Upper lobe of left lung (tissue), 6 donors: ENCODE measurements at regions not wholly inside any gene's neighbourhood (a gene's known extent, or its start where the extent isn't known, plus 50 kb on each side); places are given as distances from the start of the nearest gene placed in this dataset.

Experiments used
- ATAC-seq, 2 donors: fragments of 200-7000 bp; cut with Tn5 transposase; one replicate each; pipeline ENCODE4 v1.9.1; 2022; ENCODE audit warnings: mild to moderate bottlenecking in 2 of 2, moderate library complexity in 2 of 2; ENCODE audit not compliant: low FRiP score in 2 of 2
- DNase-seq, 2 donors: peaks; one replicate each; pipeline ENCODE4 v3.0.0-alpha.2; 2019 to 2020
- H3K27ac ChIP-seq, 4 donors: fragments of 200-600 bp; sonication (generic); one replicate each; pipeline ENCODE4 v1.5.1; 2016 to 2019
- H3K27me3 ChIP-seq, 4 donors: fragments of 200-600 bp; sonication (generic); one replicate each; pipeline ENCODE4 v1.5.1; 2017 to 2019
- H3K36me3 ChIP-seq, 4 donors: fragments of 200-600 bp; sonication (generic); one replicate each; pipeline ENCODE4 v1.5.1; 2016 to 2019
- H3K4me1 ChIP-seq, 4 donors: fragments of 200-600 bp; sonication (generic); one replicate each; pipeline ENCODE4 v1.5.1; 2018 to 2019
- H3K4me3 ChIP-seq, 4 donors: fragments of 200-600 bp; sonication (generic); one replicate each; pipeline ENCODE4 v1.5.1; 2017 to 2019; ENCODE audit warnings: mild to moderate bottlenecking in 2 of 4, moderate library complexity in 1 of 4
- H3K9me3 ChIP-seq, 4 donors: fragments of 200-600 bp; sonication (generic); one replicate each; pipeline ENCODE4 v1.5.1; 2018 to 2019
- CTCF ChIP-seq, 6 experiments: fragments of 450-650 bp in 4 of 6; fragments of 200-600 bp in 2 of 6; sonication (generic) in 2 of 6; IDR thresholded peaks; one replicate each; pipeline ENCODE4 v1.5.1; 2016 to 2019; ENCODE audit warnings: antibody characterized with exemption in 6 of 6
- EP300 ChIP-seq, 4 donors: sonication (generic); formaldehyde crosslinking; IDR thresholded peaks; one replicate each; pipeline ENCODE4 v1.5.1; 2017; ENCODE audit warnings: antibody characterized with exemption in 4 of 4, control low read depth in 2 of 4
- POLR2A ChIP-seq, 4 donors: fragments of 450-650 bp; IDR thresholded peaks; one replicate each; pipeline ENCODE4 v1.5.1; 2016 to 2017; ENCODE audit warnings: antibody characterized with exemption in 4 of 4, mild to moderate bottlenecking in 2 of 4
- POLR2AphosphoS5 ChIP-seq, 2 donors: sonication (generic); formaldehyde crosslinking; IDR thresholded peaks; one replicate each; pipeline ENCODE4 v1.5.1; 2017; ENCODE audit warnings: antibody characterized with exemption in 2 of 2
- WGBS, 2 donors: methylation state at CpG; one replicate each; pipeline ENCODE4 v1.1.5; 2017 to 2018; 5-methylcytosine and 5-hydroxymethylcytosine counted together
- donor health status: DM: no; HTN: no; CAD: no; lungs with moderate emphysema.
- donor health status: DM: no; HTN: yes; CAD: no; lungs with severe emphysema.

GRCh38 chr10:10942441-10942840, 75.2 kb upstream of the CELF2 start:
- Histone ChIP-seq H3K36me3 (no peaks in the 10 kb centered on the region), H3K27me3 (no peaks in the 10 kb centered on the region), H3K9me3 (no peaks in the 10 kb centered on the region), H3K4me3 (no peak overlapping the region), H3K4me1 (no peaks in the 10 kb centered on the region), H3K27ac (no peak overlapping the region)
- no peak for TF ChIP-seq CTCF (IDR thresholded peaks at IDR 0.05)
- TF ChIP-seq POLR2AphosphoS5 (IDR thresholded peaks at IDR 0.05), result no peak
- no peak for TF ChIP-seq POLR2A (IDR thresholded peaks at IDR 0.05)
- no peak for TF ChIP-seq EP300 (IDR thresholded peaks at IDR 0.05)
- no peak for DNase-seq
- WGBS, 2 donors, result 91 to 94% methylated on average over 1 of the region's 1 CpG
- no peak for ATAC-seq

DNA sequence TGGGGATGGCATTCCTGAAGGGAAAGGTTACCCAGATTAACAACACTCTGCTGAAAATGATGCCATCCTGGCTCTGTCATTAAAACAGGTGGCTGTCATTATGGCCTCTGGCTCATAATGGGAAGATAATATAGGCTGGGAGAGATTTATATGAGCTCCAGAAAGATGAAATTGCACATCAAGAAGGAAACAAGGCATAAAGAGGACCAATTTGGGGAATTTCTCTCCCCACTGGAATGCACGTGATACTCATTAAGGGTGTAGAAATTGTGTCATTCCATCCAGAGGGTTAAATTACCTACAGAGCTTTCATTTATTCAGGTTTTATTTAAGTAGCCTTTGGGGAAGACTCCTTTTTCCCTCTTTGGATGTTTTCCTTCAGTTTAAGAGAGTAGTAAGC, 71.6 kb upstream of the CELF2 start:
- ATAC-seq, result no peak
- Histone ChIP-seq H3K27ac (no peak overlapping the region), H3K27me3 (no peaks in the 10 kb centered on the region), H3K4me1 (no peaks in the 10 kb centered on the region), H3K36me3 (no peaks in the 10 kb centered on the region), H3K9me3 (no peaks in the 10 kb centered on the region), H3K4me3 (no peak overlapping the region)
- DNase-seq, result no peak
- 91 to 93% methylated on average over 1 of the region's 1 CpG for WGBS, 2 donors
- TF ChIP-seq EP300 (IDR thresholded peaks at IDR 0.05) (no peak), POLR2A (IDR thresholded peaks at IDR 0.05) (no peak), POLR2AphosphoS5 (IDR thresholded peaks at IDR 0.05) (no peak), CTCF (IDR thresholded peaks at IDR 0.05) (no peak)

- WGBS, 2 donors, result 77 to 85% methylated on average over 4 of the region's 4 CpGs
- no peaks in the 10 kb centered on the region for H3K36me3 ChIP-seq
- TF ChIP-seq POLR2AphosphoS5 (IDR thresholded peaks at IDR 0.05) (no peak), EP300 (IDR thresholded peaks at IDR 0.05) (no peak), CTCF (IDR thresholded peaks at IDR 0.05) (no peak), POLR2A (IDR thresholded peaks at IDR 0.05) (no peak)
- DNase-seq (no peak), ATAC-seq (no peak)
- no peaks in the 10 kb centered on the region for H3K27me3 ChIP-seq
- no peaks in the 10 kb centered on the region for H3K9me3 ChIP-seq
- H3K4me3 ChIP-seq, result no peak overlapping the region
- H3K4me1 ChIP-seq, result no peaks in the 10 kb centered on the region
- no peak overlapping the region for H3K27ac ChIP-seq
Observed at GRCh38 chr10:10946801-10947200, 70.9 kb upstream of the CELF2 start.

DNA sequence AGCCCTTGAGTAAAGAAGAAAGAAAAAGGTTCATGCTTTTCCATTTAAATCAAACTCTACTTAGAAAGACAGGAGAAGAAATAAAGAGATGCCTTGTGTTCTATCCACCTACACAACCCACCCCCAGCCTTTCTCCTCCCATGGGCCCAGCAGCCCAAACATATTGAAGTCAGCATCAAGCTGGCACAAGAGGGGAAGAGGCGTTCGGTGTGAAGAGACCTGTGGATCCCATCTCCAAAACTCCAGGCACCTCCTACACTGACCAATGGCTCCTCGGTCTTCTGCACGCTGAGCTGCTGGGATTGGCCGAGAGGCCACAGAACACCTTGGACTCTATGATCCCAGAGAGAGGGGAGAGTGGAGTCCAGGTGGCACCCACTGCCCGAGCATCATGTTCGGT, 66.0 kb upstream of the CELF2 start:
- no peak for TF ChIP-seq CTCF (IDR thresholded peaks at IDR 0.05)
- no peak for TF ChIP-seq EP300 (IDR thresholded peaks at IDR 0.05)
- TF ChIP-seq POLR2A (IDR thresholded peaks at IDR 0.05), result no peak
- TF ChIP-seq POLR2AphosphoS5 (IDR thresholded peaks at IDR 0.05), result no peak
- H3K9me3 ChIP-seq, result no peaks in the 10 kb centered on the region
- no peak overlapping the region for H3K4me3 ChIP-seq

DNA sequence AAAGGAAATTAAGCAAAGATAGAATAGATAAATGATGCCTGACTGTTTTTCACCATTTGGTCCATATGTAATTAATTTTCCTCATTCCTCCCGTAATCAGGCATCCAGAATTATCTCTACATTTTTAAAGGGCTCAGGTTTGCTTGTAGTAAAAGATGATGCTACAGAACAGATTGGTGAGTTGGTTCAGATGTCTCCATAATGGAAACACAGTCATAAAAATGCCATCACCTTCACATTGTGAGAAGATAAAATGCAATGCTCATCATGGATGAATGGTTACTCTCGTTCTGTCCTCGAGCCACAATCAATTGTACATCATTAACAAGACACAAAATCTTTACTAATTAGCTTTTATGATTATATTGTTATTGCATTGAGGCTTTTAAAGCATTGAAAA, 64.9 kb upstream of the CELF2 start:
- H3K4me1 ChIP-seq, result no peaks in the 10 kb centered on the region
- no peak for DNase-seq
- H3K36me3 ChIP-seq, result no peaks in the 10 kb centered on the region
- no peak overlapping the region for H3K27ac ChIP-seq
- no peak overlapping the region for H3K4me3 ChIP-seq
- WGBS, 2 donors, result 78 to 79% methylated on average over 3 of the region's 3 CpGs
- no peaks in the 10 kb centered on the region for H3K9me3 ChIP-seq
- no peak for TF ChIP-seq CTCF (IDR thresholded peaks at IDR 0.05)
- TF ChIP-seq EP300 (IDR thresholded peaks at IDR 0.05), result no peak
- no peak for TF ChIP-seq POLR2AphosphoS5 (IDR thresholded peaks at IDR 0.05)
- no peak for TF ChIP-seq POLR2A (IDR thresholded peaks at IDR 0.05)
- no peaks in the 10 kb centered on the region for H3K27me3 ChIP-seq
- ATAC-seq, result no peak

More for the DNA sequence above, 66.0 kb upstream of the CELF2 start:
- DNase-seq (no peak), ATAC-seq (no peak)
- 90 to 92% methylated on average over 4 to 7 of the region's 7 CpGs for WGBS, 2 donors
- Histone ChIP-seq H3K4me1 (no peaks in the 10 kb centered on the region), H3K27me3 (no peaks in the 10 kb centered on the region), H3K36me3 (no peaks in the 10 kb centered on the region), H3K27ac (no peak overlapping the region)
